GM12892 (cell line): ENCODE measurements at regions not wholly inside any gene's neighbourhood (a gene's known extent, or its start where the extent isn't known, plus 50 kb on each side); places are given as distances from the start of the nearest gene placed in this dataset.

ENCODE experiments used
- DNase-seq: peaks from one replicate; pipeline ENCODE4 v3.0.0; 2011; ENCODE audit not compliant: insufficient read length
- FAIRE-seq: peaks from 2 replicates; lab custom pipeline; 2011; peaks lifted over from hg19 to GRCh38; lab: Jason Lieb, UNC
- POLR2A ChIP-seq: IDR thresholded peaks from 2 replicates; pipeline ENCODE4 v1.6.1; 2011; ENCODE audit warnings: low read depth, low read length, control low read depth
- POLR2AphosphoS5 ChIP-seq: IDR thresholded peaks from 2 replicates; pipeline ENCODE4 v1.6.1; 2011; ENCODE audit warnings: low read depth, low read length, control low read depth
- TAF1 ChIP-seq: IDR thresholded peaks from 2 replicates; pipeline ENCODE4 v1.6.1; 2011; ENCODE audit warnings: low read depth, mild to moderate bottlenecking, control low read depth, low read length, borderline replicate concordance

DNA sequence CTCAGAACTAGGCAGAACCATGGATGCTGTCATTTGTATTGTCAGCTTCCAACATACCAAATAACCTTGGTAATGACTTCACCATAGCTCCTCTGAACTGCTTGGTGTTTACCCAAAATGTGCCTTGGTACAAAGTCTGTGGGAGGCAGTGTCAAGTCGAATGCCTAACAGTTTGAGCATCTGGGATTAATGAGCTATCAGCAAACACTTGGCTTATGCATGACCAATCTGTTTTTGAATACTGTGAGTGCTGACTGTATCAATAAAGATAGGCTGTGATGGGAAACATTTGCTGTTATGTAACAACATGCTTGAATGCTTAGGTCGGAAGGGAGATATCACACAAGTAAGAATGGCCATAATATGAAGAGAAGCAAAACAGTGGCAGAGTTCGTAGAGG, 455.4 kb downstream of the CMPK2 start:
- FAIRE-seq (no peak), DNase-seq (no peak)
- TF ChIP-seq TAF1 (no peak), POLR2AphosphoS5 (no peak), POLR2A (no peak)

DNA sequence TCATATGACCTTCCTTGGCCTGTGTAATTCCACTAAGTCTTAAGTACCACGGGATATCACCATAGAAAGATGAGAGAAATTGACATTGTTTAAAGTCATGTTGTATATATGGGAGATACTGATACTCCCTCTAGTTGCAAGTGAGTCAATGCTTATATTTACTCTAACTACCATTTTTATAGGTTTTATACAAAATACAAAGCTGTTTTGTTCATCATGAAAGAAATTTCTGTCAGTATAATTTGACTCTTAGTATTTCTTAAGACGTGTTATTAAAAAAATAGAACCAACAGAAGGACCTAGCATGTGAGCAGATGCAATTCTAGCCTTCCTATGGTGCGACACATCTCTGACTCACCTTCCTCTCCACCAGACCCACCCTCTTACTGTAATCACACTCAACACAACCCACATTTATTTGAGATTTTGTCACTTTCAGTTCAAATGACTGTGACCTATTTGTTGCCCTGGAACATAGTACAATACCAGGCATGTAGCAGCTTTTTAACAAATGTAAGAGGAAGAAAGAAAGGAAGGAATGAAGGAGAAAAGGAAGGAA, 453.1 kb downstream of the CMPK2 start:
- DNase-seq (no peak), FAIRE-seq (no peak)
- TF ChIP-seq TAF1 (no peak), POLR2AphosphoS5 (no peak), POLR2A (no peak)

DNA sequence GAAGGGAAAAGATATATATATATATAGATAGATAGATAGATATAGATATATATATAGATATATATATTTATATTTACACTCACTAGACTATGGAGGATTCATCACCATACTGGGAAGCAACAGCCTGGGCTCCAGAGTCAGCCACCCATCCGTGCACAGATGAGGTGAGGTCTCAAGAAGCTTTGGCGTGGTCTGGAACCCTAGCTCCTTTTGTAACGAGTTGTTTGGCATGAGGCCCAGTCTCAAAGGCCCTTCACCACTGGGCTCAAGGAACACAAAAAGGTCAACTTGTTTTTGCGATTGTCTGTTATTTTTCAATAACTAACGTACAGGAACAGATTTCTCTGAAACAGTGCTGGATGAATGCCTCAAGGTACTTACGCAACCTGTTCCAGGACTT, 448.7 kb downstream of the CMPK2 start:
- FAIRE-seq (no peak), DNase-seq (no peak)
- TF ChIP-seq POLR2A (no peak), POLR2AphosphoS5 (no peak), TAF1 (no peak)

DNA sequence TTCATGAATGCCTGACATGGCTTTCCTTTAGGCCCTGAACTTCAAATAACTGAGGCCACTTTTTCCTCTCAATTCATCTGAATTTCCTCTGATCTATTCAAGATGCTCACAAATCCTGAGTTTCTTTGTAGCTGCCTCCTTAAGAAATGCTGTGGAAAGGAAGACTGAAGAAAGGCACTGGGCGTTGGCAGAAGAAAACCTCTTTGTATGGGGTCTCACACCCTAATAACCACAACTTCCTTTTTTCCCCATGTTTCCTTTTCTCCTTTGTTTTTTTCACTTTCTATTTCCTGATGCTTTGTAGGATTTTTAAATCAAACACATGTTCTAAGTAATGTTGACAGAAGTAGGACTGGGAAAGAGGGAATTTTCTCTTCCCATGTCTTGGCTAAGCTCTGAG, 447.4 kb downstream of the CMPK2 start:
- DNase-seq (no peak), FAIRE-seq (no peak)
- TF ChIP-seq POLR2AphosphoS5 (no peak), TAF1 (no peak), POLR2A (no peak)

DNA sequence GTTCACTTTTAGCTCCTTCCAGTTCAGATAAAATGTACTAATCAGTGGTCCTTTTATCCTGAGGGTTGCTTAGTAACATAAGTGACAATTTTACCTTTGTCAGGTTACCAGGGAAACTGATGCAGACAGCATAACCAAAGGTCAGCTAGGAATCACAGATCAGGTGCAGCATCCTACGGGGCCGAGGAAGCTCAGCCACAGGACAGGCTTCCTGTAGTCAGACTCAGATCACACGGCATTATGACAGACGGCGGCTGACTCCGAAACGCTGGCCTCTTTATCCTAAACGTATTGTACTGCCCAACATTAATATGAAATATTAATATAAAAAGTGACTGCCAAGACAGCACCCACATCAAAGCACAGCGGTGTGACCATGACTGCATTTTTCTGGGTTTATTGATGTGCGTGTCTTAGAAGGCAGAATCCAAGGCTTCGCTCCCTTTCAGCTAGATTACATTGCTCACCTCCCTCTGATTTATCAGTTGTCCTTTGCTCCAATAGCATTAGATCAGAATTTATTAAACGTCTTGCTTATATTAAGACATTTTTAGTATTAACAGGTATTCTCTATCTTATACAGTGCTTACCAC, 444.5 kb downstream of the CMPK2 start:
- no peak for TF ChIP-seq TAF1
- no peak for TF ChIP-seq POLR2A
- no peak for TF ChIP-seq POLR2AphosphoS5
- FAIRE-seq: no peak
- no peak for DNase-seq

DNA sequence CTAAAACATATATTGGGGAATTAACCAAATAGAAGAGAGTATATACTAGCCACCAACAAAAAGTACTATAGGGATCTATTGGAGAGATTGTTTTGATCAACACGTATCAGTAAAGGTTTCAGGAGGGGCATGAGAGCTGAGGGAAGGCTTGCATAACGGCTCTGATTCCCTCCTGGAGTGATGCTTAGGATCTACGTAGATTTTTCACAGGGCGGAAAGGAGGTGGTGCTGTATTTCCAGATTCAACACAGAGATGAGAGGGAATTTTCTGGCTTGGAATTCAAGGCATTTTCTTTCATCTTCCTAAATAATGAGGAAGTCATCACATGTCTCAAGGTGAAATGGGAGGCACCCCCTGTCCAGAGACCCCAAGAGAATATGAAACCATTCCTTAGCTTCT, 443.8 kb downstream of the CMPK2 start:
- FAIRE-seq: no peak
- DNase-seq: no peak
- TF ChIP-seq POLR2AphosphoS5 (no peak), POLR2A (no peak), TAF1 (no peak)

DNA sequence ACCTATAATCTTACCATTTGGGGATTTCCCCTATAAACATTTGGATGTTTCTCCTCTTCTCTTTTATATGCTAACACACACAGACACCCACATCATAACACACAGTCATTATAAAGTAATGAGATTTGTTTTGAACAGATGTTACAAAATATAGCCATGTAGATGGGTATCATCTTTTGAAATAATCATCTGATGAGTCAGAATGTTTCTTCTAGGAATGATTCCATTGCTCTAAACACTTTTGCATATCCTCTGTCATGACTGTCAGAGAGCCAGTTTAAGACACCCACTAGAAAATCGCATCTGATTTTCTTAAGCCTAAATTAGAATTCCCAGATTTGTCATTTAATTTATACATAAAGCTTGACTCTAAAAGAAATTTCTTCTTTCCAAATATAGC, 442.6 kb downstream of the CMPK2 start:
- FAIRE-seq (no peak), DNase-seq (no peak)
- TF ChIP-seq POLR2AphosphoS5: no peak
- TF ChIP-seq TAF1: no peak
- TF ChIP-seq POLR2A: no peak

DNA sequence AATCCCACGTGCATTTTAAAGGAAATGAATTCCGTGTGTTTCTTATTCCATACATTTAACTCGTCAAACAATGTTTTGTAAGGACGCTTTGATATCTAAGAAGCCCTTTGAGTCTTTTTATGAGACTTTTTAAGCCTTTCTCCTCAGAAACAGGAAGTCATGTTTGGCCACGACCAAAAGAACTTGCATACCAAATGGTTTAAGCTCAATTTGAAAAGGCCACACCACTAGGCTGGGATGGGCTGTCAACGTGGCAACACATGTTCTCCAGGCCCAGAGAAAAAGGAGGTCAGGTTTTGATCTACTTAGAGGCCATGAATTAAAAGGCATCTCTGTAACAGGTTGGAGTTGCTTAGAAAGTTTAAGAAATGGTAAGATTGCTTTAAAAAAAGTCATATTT, 441.8 kb downstream of the CMPK2 start:
- FAIRE-seq: no peak

DNA sequence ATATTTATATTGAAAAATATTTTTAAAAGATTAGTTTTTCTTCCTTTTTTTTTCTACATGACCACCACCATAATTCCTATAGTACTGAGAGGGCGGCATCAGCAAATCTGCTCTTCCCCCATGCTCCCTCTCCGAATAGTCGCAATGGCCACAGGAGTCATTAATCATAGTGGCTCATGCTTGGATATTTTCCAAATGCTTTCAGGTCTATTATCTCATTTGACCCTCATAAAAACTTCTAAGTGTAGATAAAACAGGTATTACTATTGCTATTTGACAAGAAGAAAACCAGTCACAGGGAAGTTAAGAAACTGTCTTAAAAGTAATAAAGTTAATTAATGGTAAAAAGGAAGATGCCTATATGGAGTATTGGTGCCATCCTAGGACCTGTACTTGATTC, 440.7 kb downstream of the CMPK2 start:
- DNase-seq (no peak), FAIRE-seq (no peak)
- no peak for TF ChIP-seq POLR2A
- no peak for TF ChIP-seq POLR2AphosphoS5
- no peak for TF ChIP-seq TAF1

More for the DNA sequence above, 441.8 kb downstream of the CMPK2 start:
- DNase-seq: no peak
- TF ChIP-seq POLR2AphosphoS5: no peak
- no peak for TF ChIP-seq TAF1
- TF ChIP-seq POLR2A: no peak

DNA sequence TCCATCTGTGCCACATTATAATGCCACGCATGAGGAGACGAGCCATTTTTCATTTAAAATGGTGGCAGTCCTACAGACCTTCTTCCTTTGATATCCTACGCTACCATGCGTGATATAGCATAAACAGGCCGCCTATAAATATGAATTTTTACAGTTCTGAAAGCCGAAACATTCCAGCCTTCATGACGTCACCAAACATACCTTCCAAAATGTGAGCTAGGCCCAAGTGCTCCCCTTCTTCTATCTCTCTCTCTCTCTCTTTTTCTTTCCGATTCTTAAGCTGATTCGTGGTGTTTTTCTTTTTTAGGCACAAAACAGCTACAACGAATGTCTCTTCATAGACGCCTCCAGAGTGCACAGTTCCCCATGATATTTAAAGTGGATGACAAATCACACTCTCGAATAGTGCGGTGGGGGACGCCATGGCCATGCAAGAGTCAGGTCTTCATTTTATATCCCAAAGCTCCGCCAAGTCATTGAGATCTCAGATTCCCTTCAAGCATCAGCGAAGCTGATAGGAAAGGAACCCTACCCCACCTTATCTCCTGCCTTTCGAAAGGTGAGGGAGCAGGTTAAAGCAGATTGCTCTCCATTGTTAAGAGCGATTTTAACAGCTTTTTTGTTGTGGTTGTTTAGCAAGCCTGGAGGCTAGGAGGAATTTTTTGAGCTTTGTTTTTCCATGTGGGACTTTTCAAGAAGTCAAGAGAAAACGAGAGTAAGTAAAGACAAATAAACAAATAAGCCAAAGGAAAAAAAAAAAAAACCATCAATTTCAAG, 436.3 kb downstream of the CMPK2 start:
- no peak for FAIRE-seq
- TF ChIP-seq TAF1: no peak
- TF ChIP-seq POLR2A: no peak

DNA sequence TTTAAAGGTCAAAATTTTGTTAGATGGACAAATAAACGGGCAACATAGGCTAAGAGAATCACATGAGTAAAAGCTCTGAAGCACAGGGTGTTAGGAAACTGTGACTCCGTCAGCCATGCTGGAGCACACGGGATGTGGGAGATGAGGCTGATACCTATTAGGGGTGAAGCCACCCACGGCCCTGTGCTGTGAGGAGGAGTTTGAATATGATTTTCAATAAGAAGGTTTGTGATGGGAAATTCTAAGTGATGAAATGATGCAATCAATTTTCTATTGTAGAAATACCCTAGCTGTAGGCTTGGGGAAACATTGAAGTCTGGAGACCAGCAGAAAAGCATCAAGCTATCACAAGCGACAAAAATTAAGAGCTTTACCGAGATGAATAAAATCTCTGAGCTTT, 431.3 kb downstream of the CMPK2 start:
- TF ChIP-seq TAF1: no peak
- TF ChIP-seq POLR2A: no peak
- no peak for TF ChIP-seq POLR2AphosphoS5
- FAIRE-seq: no peak
- DNase-seq: no peak

More for the DNA sequence above, 436.3 kb downstream of the CMPK2 start:
- DNase-seq: no peak

DNA sequence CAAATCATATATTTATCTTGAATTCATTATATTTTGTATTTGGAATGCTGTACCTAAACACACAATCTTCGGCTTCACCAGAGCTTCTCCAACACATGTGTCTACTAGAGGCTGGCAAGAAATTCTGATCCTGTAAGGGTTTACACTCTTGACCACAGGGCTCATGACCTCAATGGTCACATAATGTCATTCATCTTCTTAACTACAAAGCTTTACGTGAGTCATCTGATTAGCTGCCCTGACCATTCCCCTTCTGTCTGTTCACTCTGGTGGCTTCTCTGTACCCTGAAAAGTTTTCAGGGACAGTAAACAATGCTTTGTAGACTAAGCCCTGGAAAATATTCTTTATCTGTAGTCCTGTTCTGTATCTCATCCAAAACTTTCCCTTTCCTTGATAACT, 423.9 kb downstream of the CMPK2 start:
- FAIRE-seq (no peak), DNase-seq (no peak)
- TF ChIP-seq POLR2AphosphoS5 (no peak), POLR2A (no peak), TAF1 (no peak)
